NCI-H1092 treated with DMSO at 0.1 percent for 48 hours (cell line): ENCODE measurements at regions not wholly inside any gene's neighbourhood (a gene's known extent, or its start where the extent isn't known, plus 50 kb on each side); places are given as distances from the start of the nearest gene placed in this dataset.

Experiments used
- DNase-seq: peaks from one replicate; lab custom pipeline; 2025; lab: John Stamatoyannopoulos, UW

DNA sequence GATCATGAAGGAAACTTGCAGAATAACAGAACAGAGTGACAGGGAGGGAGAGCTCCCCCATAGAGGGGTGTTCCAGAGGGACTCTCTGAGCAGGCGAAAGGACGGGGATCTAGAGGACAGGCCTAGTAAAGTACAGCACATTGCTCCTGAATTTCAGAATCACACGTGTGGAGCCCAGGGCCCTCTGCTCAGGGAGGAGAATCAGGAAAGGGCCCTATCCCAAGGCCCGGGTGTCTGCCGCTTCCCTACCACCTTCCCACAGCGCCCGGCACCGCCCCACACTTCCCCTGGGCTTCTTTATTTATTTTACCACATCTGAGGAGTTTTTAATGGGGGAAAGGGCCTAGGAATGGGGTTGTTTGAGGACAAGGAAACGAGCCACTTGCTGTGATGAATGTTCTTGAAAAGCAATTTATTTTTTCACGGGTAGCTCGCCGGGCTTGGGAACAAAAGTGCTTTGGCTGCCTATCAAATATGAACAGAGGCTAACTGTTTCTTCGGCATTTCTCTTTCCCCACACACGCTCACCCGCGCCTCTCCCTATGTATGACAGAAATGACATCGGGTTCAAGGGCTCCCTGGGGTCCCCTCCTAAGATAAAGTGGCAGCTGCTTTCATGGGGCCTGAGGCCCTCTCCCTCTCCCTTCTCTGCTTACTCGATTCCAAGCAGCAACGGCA is 79.3 kb upstream of the GLI2 start:
- DNase-seq, result peak; percentile 48

DNA sequence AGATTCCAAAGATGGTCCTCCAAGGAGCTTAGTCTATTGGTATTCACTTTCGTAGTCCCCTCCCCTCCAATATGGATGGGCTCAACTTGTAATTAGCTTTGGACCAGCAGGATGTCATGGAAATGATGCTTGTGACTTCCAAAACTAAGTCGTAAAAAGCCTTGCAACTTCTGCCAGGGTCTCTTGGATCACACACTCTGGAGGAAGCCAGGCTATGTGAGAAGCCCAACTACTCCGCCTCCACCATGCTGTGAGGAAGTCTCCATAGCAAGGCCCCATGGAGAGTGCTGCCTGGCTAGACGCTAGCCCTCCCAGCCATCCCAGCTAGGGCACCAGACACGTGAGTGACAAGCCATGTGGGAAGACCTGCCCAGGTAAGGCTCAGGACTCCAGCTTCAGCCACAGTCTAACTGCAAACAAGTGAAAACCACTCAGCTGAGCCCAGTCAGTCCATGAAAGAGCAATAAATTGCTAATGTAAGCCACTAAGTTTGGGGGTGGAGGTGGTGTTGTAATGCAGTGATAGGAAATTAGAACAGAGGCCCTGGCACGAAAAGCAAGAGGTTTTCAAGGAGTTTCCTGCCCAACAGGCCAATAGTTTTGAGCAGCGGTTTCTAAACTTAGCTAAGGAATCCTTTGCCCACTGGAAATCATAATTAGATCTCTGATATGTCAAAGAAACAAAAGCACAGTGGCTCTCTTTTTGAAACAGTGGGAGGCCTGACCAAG is 77.5 kb upstream of the GLI2 start:
- DNase-seq, result no peak

DNA sequence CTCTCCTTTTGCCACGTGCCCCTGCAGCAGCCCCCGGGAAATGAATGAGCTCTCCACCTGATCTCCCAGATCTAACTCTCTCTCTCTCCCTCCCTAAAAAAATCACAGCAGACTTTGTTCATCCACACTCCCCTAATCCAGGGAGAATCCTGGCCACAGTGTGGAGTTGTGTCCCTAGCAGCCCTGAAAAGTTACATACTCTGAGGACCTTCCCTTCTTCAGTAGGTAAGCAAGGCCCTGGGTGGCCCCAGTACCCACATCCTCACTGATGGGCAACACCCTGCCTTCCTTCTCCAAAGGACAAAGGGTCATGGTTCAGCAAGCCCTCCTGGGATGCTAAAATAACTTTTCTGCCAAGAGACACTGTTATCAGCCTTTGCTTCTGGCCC is 76.9 kb upstream of the GLI2 start:
- DNase-seq, result no peak

- DNase-seq, result no peak
Measured at GRCh38 chr2:120659275-120659977, 76.2 kb upstream of the GLI2 start.

DNA sequence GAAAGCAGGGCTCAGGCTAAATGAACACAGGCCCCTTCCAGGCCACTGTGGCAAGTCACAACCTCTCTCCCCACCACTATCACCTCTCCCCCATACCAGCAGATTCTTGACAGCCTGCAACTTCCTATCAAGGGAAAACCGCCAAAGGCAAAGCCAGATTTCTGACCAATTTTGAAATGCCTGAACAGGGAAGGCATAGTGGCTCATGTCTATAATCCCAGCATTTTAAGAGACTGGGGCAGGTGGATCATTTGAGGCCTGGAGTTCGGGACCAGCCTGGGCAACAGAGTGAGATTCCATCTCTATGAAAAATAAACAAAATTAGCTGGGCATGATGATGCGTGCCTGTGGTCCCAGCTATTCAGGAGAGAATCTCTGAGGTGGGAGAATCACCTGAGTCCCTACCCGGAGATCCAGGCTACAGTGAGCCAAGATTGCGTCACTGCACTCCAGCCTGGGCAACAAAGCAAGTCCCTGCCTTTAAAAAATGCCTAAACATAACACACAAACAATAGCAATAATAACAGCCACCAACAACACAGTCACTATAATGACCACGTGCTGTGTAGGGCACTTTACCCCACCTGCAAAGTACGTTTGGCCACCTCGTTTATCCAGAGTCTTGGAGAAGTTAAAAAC is 75.5 kb upstream of the GLI2 start:
- DNase-seq, result no peak

- DNase-seq, result no peak
Measured at GRCh38 chr2:120660771-120661459, 74.8 kb upstream of the GLI2 start.

DNA sequence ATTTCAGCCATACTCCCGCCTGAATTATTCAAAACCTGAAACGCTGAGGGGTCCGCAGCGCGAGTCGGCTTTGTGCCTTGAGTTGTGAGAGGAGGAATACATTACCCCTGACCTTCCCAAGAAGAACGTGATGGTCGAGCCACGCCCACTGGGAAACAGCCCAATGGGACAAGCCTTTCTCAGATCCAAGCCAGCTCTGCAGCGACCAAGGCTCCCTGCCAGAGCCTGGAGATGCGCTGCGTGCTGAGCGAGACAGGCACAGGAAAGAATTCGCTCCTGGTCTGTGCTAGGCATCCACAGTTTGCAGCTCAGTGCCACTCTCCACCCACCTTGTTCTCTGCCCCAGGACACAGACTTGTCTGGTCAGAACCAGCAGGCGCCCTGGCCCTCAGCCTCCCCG is 74.1 kb upstream of the GLI2 start:
- peak; percentile 66 for DNase-seq

DNA sequence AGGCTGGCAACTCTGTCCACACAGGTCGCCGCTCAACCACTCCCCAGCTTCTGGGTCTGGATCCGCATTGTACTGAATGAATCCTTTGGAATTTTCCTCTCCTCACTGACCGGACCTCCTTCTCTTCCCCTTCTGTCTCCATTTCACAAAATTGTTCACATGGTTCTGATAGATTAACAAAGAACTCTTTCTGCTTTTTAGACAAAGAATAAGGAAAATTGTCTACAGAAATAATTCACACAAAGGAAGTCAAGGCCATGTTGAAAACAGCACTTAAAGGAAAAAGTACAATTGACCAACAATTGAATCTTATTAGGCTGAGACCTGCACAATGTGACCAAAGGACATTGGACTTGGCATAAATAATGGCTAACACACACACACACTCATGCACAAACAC is 73.6 kb upstream of the GLI2 start:
- no peak for DNase-seq

GRCh38 chr2:120662746-120663145 is 72.9 kb upstream of the GLI2 start:
- no peak for DNase-seq

DNA sequence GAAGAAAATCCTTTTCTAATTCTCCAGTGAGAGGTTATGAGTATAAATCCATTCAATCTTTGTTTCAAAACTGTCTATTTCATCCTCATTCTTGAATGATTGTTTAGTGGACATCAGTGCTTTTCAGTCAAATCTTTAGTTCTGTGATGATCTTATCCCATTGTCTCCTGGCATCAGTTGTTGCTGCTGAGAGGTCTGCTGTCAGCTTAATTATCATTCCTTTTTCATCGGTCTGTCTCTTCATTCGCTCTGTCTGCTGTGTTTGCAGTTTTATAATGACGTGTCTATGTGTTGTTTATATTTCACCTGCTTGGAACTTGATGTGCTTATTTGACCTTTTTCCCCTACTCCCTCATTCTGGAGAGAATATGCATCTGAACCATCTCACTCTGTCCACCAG is 69.2 kb upstream of the GLI2 start:
- no peak for DNase-seq

GRCh38 chr2:120667981-120668380 is 67.7 kb upstream of the GLI2 start:
- DNase-seq, result no peak

- DNase-seq, result peak; percentile 18
Measured at GRCh38 chr2:120669121-120669952, 66.3 kb upstream of the GLI2 start.

DNA sequence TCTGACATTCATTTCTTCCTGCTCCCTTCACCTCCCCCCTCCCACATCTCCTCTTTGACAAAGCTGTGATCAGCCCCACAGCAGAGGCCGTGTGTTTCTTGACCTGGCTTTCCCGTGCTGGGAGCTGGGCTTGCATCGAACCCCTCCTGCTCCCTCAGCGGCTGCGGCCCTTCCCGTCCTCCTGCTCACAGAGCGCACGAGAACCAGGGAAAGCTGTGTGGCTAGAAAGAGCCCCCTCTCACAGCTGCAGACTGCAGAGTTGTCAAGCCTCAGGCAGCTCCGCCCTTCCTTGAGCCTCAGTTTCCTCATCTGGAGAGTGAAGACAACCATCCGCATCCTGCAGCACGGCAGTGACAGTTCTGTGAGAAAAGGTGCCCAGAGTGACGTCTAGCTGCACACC is 65.7 kb upstream of the GLI2 start:
- no peak for DNase-seq

GRCh38 chr2:120670371-120670770 is 65.3 kb upstream of the GLI2 start:
- no peak for DNase-seq

- no peak for DNase-seq
Measured at GRCh38 chr2:120670771-120671480, 64.7 kb upstream of the GLI2 start.

- no peak for DNase-seq
Measured at GRCh38 chr2:120672526-120673204, 63.0 kb upstream of the GLI2 start.

DNA sequence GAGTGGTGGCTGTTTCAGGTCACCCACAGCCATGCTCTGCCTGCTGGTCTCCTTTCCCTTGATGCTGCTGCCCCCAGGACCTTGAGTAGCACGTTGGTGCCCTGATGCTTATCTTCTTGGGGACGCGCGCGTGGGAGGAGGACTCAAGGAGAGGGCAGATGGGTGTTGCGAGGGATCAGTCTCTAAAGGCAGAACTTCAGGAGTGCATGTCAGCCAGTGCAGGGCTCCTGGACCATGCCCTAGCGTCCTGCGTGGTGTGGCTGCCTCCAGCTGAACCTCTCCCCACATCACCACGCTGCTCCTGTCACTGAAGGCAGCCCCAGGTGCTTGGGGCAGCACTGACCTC is 62.5 kb upstream of the GLI2 start:
- DNase-seq, result no peak

- no peak for DNase-seq
Measured at GRCh38 chr2:120673571-120674061, 62.1 kb upstream of the GLI2 start.

GRCh38 chr2:120674246-120675170 is 61.2 kb upstream of the GLI2 start:
- no peak for DNase-seq
